Suprapubic skin (tissue), 4 donors: ENCODE measurements at regions not wholly inside any gene's neighbourhood (a gene's known extent, or its start where the extent isn't known, plus 50 kb on each side); places are given as distances from the start of the nearest gene placed in this dataset.

Experiments used
- DNase-seq, 2 donors: peaks; one replicate each; pipeline ENCODE4 v3.0.0-alpha.2; 2019; ENCODE audit warnings: low spot score in 2 of 2
- H3K27ac ChIP-seq: fragments of 200-600 bp; sonication (generic); one replicate; pipeline ENCODE4 v1.5.1; 2019
- H3K27me3 ChIP-seq: fragments of 200-600 bp; sonication (generic); one replicate; pipeline ENCODE4 v1.5.1; 2019
- H3K36me3 ChIP-seq: fragments of 200-600 bp; sonication (generic); one replicate; pipeline ENCODE4 v1.5.1; 2019
- H3K4me1 ChIP-seq: fragments of 200-600 bp; sonication (generic); one replicate; pipeline ENCODE4 v1.5.1; 2019
- H3K4me3 ChIP-seq: fragments of 200-600 bp; sonication (generic); one replicate; pipeline ENCODE4 v1.5.1; 2019; ENCODE audit warnings: mild to moderate bottlenecking
- H3K9me3 ChIP-seq: fragments of 200-600 bp; sonication (generic); one replicate; pipeline ENCODE4 v1.5.1; 2019
- CTCF ChIP-seq, 2 donors: fragments of 200-600 bp in 1 of 2; fragments of 450-650 bp in 1 of 2; sonication (generic) in 1 of 2; IDR thresholded peaks; one replicate each; pipeline ENCODE4 v1.5.1; 2016 to 2019; ENCODE audit warnings: antibody characterized with exemption in 2 of 2, mild to moderate bottlenecking in 1 of 2, moderate library complexity in 1 of 2
- EP300 ChIP-seq: sonication (generic); formaldehyde crosslinking; IDR thresholded peaks from one replicate; pipeline ENCODE4 v1.6.1; 2017; ENCODE audit warnings: antibody characterized with exemption
- POLR2A ChIP-seq, 2 donors: fragments of 450-650 bp; IDR thresholded peaks; one replicate each; pipeline ENCODE4 v1.6.1; 2017; ENCODE audit warnings: antibody characterized with exemption in 2 of 2, mild to moderate bottlenecking in 2 of 2, moderate library complexity in 2 of 2
- POLR2AphosphoS5 ChIP-seq, 3 donors: sonication (generic); formaldehyde crosslinking; IDR thresholded peaks; one replicate each; pipeline ENCODE4 v1.6.1; 2017; ENCODE audit warnings: antibody characterized with exemption in 3 of 3
- WGBS: methylation state at CpG from one replicate; pipeline ENCODE4 v1.1.5; 2018; 5-methylcytosine and 5-hydroxymethylcytosine counted together

- DNase-seq: no peak
- no peak for TF ChIP-seq CTCF (IDR thresholded peaks at IDR 0.05)
- TF ChIP-seq POLR2AphosphoS5 (IDR thresholded peaks at IDR 0.05): no peak
- H3K4me1 ChIP-seq: no peaks in the 10 kb centered on the region
- H3K36me3 ChIP-seq: no peaks in the 10 kb centered on the region
- H3K27me3 ChIP-seq: no peaks in the 10 kb centered on the region
- H3K4me3 ChIP-seq: no peak overlapping the region
- H3K27ac ChIP-seq: no peak overlapping the region
- no peaks in the 10 kb centered on the region for H3K9me3 ChIP-seq
Observed at GRCh38 chr12:90819709-90820108, 135.3 kb downstream of the CCER1 start.

GRCh38 chr12:90816353-90817089, 138.5 kb downstream of the CCER1 start:
- H3K27me3 ChIP-seq: no peaks in the 10 kb centered on the region
- 72% methylated on average over 3 of the region's 3 CpGs for WGBS
- no peaks in the 10 kb centered on the region for H3K4me1 ChIP-seq
- DNase-seq: no peak
- no peaks in the 10 kb centered on the region for H3K9me3 ChIP-seq
- no peaks in the 10 kb centered on the region for H3K36me3 ChIP-seq
- H3K4me3 ChIP-seq: no peak overlapping the region
- H3K27ac ChIP-seq: no peak overlapping the region
- TF ChIP-seq POLR2A (IDR thresholded peaks at IDR 0.05) (no peak), EP300 (no peak), POLR2AphosphoS5 (IDR thresholded peaks at IDR 0.05) (no peak), CTCF (IDR thresholded peaks at IDR 0.05) (no peak)

DNA sequence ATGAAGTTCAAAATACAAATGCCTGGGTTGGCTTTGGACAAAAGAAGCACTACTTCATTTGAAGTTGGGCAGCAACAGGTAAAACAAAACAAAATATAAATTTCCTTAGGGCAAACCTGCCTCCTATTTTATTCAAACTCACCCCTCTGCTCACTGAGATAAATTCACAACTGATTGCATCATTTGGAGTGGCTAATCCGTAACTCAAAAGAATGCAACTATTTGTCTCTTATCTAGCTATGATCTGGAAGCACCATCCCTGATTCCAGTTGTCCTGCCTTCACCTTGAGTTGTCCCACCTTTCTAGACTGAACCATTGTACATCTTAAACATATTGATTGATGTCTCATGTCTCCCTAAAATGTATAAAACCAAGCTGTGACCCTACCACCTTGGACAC, 145.0 kb downstream of the CCER1 start:
- Histone ChIP-seq H3K27ac (no peak overlapping the region), H3K4me1 (no peaks in the 10 kb centered on the region), H3K27me3 (no peaks in the 10 kb centered on the region), H3K36me3 (no peaks in the 10 kb centered on the region), H3K4me3 (no peak overlapping the region), H3K9me3 (no peaks in the 10 kb centered on the region)
- whole genome bisulfite sequencing: 56% methylated on average over 1 of the region's 1 CpG
- TF ChIP-seq POLR2AphosphoS5 (IDR thresholded peaks at IDR 0.05) (no peak), CTCF (IDR thresholded peaks at IDR 0.05) (no peak), EP300 (no peak), POLR2A (IDR thresholded peaks at IDR 0.05) (no peak)
- no peak for DNase-seq

DNA sequence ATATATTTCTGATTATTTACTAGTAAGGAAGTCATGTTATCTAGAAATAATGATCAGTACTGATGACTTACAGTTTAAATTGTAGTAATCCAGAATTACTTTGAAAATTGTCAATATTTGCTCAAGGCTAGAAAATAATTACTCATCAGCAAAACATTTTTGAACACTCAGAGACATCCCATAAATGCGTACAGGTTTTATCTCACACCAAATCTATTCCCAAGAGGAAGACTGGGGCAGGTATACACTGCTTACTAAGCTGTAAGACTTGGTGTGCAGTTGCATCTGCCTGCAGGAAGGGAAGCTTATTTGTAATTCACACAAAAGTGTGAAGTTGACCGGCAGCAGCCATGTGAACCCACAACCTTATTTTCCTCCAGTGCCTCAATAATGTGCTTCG, 146.4 kb downstream of the CCER1 start:
- H3K4me1 ChIP-seq: no peaks in the 10 kb centered on the region
- no peaks in the 10 kb centered on the region for H3K36me3 ChIP-seq
- H3K27ac ChIP-seq: no peak overlapping the region

DNA sequence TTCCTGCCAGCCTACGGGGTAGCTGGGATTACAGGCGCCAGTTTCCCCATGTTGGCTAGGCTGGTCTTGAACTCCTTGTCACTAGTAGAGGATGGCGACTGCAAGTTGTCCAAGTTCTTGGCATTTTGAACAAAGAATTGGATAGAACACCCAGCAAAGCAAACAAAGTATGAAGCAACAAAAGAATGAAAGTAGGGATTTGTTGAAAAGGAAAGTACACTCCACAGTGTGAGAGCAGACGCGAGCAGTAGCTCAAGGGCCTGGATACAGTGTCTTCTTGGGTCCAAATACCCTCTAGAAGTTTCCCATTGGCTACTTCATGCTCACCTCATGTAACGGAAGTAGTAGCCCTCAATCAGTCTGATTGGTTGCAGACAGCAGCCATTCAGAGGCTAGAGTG, 152.2 kb downstream of the CCER1 start:
- TF ChIP-seq POLR2AphosphoS5 (IDR thresholded peaks at IDR 0.05): no peak
- Histone ChIP-seq H3K4me1 (no peaks in the 10 kb centered on the region), H3K36me3 (no peaks in the 10 kb centered on the region), H3K27me3 (no peaks in the 10 kb centered on the region), H3K4me3 (no peak overlapping the region), H3K27ac (no peak overlapping the region), H3K9me3 (no peaks in the 10 kb centered on the region)
- WGBS: 92% methylated on average over 6 of the region's 6 CpGs
- DNase-seq: no peak

More for the DNA sequence above, 146.4 kb downstream of the CCER1 start:
- H3K4me3 ChIP-seq: no peak overlapping the region
- WGBS: 76% methylated on average over 3 of the region's 3 CpGs
- no peaks in the 10 kb centered on the region for H3K27me3 ChIP-seq
- DNase-seq: no peak
- no peak for TF ChIP-seq POLR2AphosphoS5 (IDR thresholded peaks at IDR 0.05)
- TF ChIP-seq CTCF (IDR thresholded peaks at IDR 0.05): no peak
- no peak for TF ChIP-seq POLR2A (IDR thresholded peaks at IDR 0.05)
- no peaks in the 10 kb centered on the region for H3K9me3 ChIP-seq

DNA sequence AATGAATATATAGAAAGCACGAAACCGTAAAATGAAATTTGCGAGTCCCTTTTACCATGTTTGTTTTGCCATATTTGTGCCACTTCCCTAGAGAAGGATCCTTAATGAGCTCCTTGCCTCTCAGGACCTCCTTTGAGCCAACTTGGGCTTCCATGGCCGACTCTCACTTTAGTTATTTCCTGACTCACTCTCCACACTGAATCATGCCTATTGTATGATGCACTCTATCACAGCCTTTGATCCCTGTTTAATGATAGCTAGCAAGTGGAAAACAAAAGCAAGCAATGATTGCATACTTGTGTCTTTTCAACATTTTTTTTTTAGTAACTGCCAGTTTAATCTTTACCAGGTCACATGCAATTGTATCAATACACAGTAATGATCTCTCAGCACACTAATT, 153.2 kb downstream of the CCER1 start:
- TF ChIP-seq POLR2A (IDR thresholded peaks at IDR 0.05) (no peak), EP300 (no peak), POLR2AphosphoS5 (IDR thresholded peaks at IDR 0.05) (no peak), CTCF (IDR thresholded peaks at IDR 0.05) (no peak)
- no peak for DNase-seq
- H3K27ac ChIP-seq: no peak overlapping the region
- H3K27me3 ChIP-seq: no peaks in the 10 kb centered on the region
- H3K4me3 ChIP-seq: no peak overlapping the region
- no peaks in the 10 kb centered on the region for H3K36me3 ChIP-seq
- H3K9me3 ChIP-seq: no peaks in the 10 kb centered on the region
- WGBS: 80% methylated on average over 4 of the region's 4 CpGs
- H3K4me1 ChIP-seq: no peaks in the 10 kb centered on the region
